Tibial nerve (tissue), 4 donors: ENCODE measurements at regions not wholly inside any gene's neighbourhood (a gene's known extent, or its start where the extent isn't known, plus 50 kb on each side); places are given as distances from the start of the nearest gene placed in this dataset.
A peak's percentile ranks its signal among the peaks of the same experiment; 100 is the strongest.

Experiments
- DNase-seq, 2 donors: peaks; one replicate each; pipeline ENCODE4 v3.0.0-alpha.2; 2019; ENCODE audit warnings: low spot score in 2 of 2
- H3K27ac ChIP-seq, 4 donors: fragments of 200-600 bp; sonication (generic) in 3 of 4; one replicate each; pipeline ENCODE4 v1.5.1; 2017 to 2019; ENCODE audit warnings: mild to moderate bottlenecking in 1 of 4
- H3K27me3 ChIP-seq, 2 donors: fragments of 200-600 bp; sonication (generic) in 1 of 2; one replicate each; pipeline versions ENCODE4 v1.5.1 to v1.6.0; 2017 to 2019
- H3K36me3 ChIP-seq, 3 donors: fragments of 200-600 bp; sonication (generic); one replicate each; pipeline ENCODE4 v1.5.1; 2018 to 2019
- H3K4me1 ChIP-seq, 4 donors: fragments of 200-600 bp; sonication (generic) in 3 of 4; one replicate each; pipeline ENCODE4 v1.5.1; 2017 to 2019
- H3K4me3 ChIP-seq, 4 donors: fragments of 200-600 bp; sonication (generic) in 3 of 4; one replicate each; pipeline ENCODE4 v1.5.1; 2017 to 2019; ENCODE audit warnings: mild to moderate bottlenecking in 1 of 4, moderate library complexity in 1 of 4
- H3K9me3 ChIP-seq, 4 donors: fragments of 200-600 bp; sonication (generic) in 3 of 4; one replicate each; pipeline ENCODE4 v1.5.1; 2017 to 2019
- EP300 ChIP-seq, 2 donors: sonication (generic); formaldehyde crosslinking; IDR thresholded peaks; one replicate each; pipeline ENCODE4 v1.6.1; 2017; ENCODE audit warnings: antibody characterized with exemption in 2 of 2, mild to moderate bottlenecking in 1 of 2
- POLR2A ChIP-seq, 2 donors: fragments of 450-650 bp; IDR thresholded peaks; one replicate each; pipeline ENCODE4 v1.6.1; 2017; ENCODE audit warnings: antibody characterized with exemption in 2 of 2, mild to moderate bottlenecking in 2 of 2, moderate library complexity in 2 of 2
- WGBS, 2 donors: methylation state at CpG; one replicate each; pipeline ENCODE4 v1.1.5; 2018; 5-methylcytosine and 5-hydroxymethylcytosine counted together
- TF ChIP-seq, protein P1 (sequence below), 5 experiments: fragments of 200-600 bp in 3 of 5; fragments of 450-650 bp in 2 of 5; sonication (generic) in 3 of 5; IDR thresholded peaks; one replicate each; pipeline ENCODE4 v1.5.1; 2016 to 2019; ENCODE audit warnings: antibody characterized with exemption in 5 of 5, mild to moderate bottlenecking in 3 of 5, moderate library complexity in 2 of 5

DNA sequence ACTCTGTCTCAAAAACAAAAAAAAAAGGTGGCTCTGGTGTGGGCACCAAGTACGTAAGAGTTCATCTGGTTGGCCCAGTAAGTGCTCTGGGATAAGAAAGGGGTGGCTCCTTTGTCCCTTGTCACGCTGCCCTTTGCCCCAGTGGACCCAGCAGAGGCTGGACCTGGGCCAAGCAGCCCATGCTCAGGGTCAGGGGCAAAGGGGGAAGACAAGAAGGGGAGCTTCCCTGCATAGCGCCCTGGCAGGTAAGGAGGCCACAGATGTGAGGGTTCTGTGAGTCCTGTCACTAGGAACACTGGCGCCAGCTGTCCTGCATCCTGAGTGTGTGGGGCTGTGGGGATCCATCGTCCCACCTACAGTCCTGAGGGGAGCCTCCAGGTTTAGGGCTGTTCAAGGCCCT, 65.3 kb downstream of the GADD45G start:
- WGBS, 2 donors: 89 to 96% methylated on average over 5 of the region's 5 CpGs
- TF ChIP-seq POLR2A (IDR thresholded peaks at IDR 0.05): no peak
- no peak for TF ChIP-seq EP300 (IDR thresholded peaks at IDR 0.05)
- TF ChIP-seq, protein P1, sequence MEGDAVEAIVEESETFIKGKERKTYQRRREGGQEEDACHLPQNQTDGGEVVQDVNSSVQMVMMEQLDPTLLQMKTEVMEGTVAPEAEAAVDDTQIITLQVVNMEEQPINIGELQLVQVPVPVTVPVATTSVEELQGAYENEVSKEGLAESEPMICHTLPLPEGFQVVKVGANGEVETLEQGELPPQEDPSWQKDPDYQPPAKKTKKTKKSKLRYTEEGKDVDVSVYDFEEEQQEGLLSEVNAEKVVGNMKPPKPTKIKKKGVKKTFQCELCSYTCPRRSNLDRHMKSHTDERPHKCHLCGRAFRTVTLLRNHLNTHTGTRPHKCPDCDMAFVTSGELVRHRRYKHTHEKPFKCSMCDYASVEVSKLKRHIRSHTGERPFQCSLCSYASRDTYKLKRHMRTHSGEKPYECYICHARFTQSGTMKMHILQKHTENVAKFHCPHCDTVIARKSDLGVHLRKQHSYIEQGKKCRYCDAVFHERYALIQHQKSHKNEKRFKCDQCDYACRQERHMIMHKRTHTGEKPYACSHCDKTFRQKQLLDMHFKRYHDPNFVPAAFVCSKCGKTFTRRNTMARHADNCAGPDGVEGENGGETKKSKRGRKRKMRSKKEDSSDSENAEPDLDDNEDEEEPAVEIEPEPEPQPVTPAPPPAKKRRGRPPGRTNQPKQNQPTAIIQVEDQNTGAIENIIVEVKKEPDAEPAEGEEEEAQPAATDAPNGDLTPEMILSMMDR (IDR thresholded peaks at IDR 0.05): no peak

DNA sequence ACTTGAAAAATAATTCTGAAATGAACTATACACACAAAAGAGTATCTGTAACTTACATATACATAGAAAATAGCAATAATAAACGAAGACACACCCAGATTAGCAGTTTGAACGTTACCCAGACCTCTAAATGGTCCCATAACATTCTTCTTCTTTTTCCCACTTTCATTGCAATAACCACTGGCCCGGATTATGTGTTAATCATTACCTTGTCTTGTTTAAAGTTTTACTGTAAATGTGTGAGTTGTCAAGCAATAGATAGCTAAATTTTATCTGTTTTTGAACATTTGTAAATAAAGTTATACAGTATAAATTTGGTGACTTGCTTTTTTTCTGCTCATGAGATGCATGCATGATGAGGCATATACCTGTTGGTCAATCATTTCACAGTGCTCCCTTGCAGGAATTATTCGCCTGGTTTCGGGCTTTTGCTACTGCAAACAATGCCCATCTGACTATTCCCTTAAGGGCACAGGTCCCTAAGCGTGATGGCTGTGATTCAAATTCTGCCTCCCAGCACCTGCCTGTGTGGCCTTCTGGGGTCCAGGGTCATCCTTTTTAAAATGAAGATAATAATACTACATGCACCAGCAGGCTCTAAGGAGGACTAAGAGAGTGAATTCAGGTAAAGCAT, 66.1 kb downstream of the GADD45G start:
- Histone ChIP-seq H3K4me3 (no peak overlapping the region), H3K27ac (no peak overlapping the region), H3K27me3 (no peaks in the 10 kb centered on the region), H3K4me1 (peaks cover 0 to 5% (median 0%) of the 10 kb centered on the region in 4 donors), H3K9me3 (no peaks in the 10 kb centered on the region), H3K36me3 (no peaks in the 10 kb centered on the region)
- DNase-seq: no peak
- TF ChIP-seq EP300 (IDR thresholded peaks at IDR 0.05) (no peak), POLR2A (IDR thresholded peaks at IDR 0.05) (no peak)
- TF ChIP-seq, protein P1 (IDR thresholded peaks at IDR 0.05): no peak
- WGBS, 2 donors: 79 to 82% methylated on average over 6 of the region's 6 CpGs

More for the DNA sequence above, 65.3 kb downstream of the GADD45G start:
- no peaks in the 10 kb centered on the region for H3K9me3 ChIP-seq
- no peak overlapping the region for H3K27ac ChIP-seq
- H3K27me3 ChIP-seq: no peaks in the 10 kb centered on the region
- H3K4me3 ChIP-seq: no peak overlapping the region
- H3K4me1 ChIP-seq: peaks cover 0 to 3% (median 0%) of the 10 kb centered on the region in 4 donors
- DNase-seq: no peak
- no peaks in the 10 kb centered on the region for H3K36me3 ChIP-seq

DNA sequence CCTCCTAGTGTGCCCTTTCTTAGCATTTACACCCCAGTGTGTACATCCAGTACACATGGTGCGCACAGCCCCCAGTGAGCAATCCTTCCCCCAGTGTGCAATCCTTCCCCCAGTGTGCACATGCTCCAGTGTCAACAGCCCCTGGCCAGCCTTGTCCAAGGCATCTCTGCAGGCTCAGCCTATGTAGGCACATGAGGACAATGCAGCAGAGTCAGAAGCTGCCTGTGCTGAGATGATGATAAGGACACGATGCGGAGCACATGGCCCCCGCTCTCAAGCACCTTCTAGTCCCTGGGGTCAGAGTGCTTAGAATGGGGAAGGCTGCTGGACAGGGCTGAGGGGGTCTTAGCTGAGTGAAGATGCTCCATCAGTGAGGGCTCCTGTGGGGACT, 69.8 kb downstream of the GADD45G start:
- TF ChIP-seq EP300 (IDR thresholded peaks at IDR 0.05) (no peak), POLR2A (IDR thresholded peaks at IDR 0.05) (no peak)
- TF ChIP-seq, protein P1 (IDR thresholded peaks at IDR 0.05): no peak
- 59 to 69% methylated on average over 4 of the region's 4 CpGs for WGBS, 2 donors
- H3K4me3 ChIP-seq: no peak overlapping the region
- no peak for DNase-seq
- H3K27ac ChIP-seq: no peak overlapping the region
- H3K36me3 ChIP-seq: no peaks in the 10 kb centered on the region
- no peaks in the 10 kb centered on the region for H3K27me3 ChIP-seq
- H3K9me3 ChIP-seq: no peaks in the 10 kb centered on the region
- peaks cover 0 to 11% (median 0%) of the 10 kb centered on the region in 4 donors for H3K4me1 ChIP-seq

DNA sequence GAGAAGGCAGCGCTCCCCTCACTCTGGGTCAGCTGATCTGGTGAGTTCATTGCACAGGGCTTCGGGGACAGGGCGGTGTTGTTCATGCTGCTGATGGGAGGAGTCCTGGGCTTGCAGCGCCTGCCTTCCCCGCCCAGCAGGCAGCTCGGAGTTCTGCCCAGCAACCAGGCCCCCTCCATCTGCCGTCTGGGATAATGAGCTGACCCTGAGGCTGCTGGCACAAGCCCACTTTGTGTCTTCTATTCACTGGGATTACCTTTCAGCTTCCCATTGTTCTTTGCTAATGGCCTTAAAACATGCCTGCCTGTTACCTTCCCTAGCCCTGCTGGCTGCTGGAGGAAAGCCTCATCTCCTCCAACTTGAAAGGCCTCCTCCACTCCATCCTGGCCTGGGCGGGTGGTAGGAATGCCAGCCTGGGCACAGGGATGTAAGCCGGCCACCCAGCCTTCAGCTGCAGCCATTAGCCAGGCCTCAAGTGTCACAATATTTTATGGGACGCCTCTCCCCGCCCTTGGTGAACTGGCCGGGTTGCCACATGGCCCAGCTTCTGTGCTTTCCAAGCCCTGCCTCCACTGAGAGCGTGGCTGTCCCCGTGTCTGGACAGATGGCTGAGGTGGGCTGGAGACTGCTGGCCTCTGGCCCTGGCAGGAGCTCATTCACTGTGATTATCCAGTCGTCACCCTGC, 70.4 kb downstream of the GADD45G start:
- DNase-seq: peak in 1 of 2 donors; percentile 36
- Histone ChIP-seq H3K36me3 (no peaks in the 10 kb centered on the region), H3K4me1 (peaks cover 0 to 11% (median 0%) of the 10 kb centered on the region in 4 donors), H3K27me3 (no peaks in the 10 kb centered on the region), H3K27ac (no peak overlapping the region), H3K9me3 (no peaks in the 10 kb centered on the region), H3K4me3 (no peak overlapping the region)
- no peak for TF ChIP-seq EP300 (IDR thresholded peaks at IDR 0.05)
- TF ChIP-seq, protein P1 (IDR thresholded peaks at IDR 0.05): no peak
- no peak for TF ChIP-seq POLR2A (IDR thresholded peaks at IDR 0.05)
- WGBS, 2 donors: 49 to 66% methylated on average over 11 to 15 of the region's 15 CpGs

DNA sequence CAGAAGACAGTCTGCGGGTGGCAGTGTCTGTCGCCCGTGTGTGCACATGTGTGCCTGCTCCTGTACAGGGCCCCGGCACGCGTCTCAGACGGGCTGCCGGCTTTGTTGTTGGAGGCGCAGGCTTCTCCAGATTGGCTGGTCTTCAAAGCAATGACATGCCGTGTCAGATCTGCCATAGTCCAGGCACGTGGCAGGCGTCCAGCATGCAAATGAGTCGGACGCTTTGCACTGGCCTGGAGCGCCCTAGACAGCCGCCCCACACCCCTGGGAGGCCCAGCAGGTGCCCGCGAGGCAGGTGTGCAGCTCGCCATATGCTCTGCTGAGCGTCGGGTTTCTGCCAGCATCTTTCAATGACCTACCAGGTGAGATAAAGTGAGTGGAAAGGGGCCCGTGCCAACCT, 71.5 kb downstream of the GADD45G start:
- no peaks in the 10 kb centered on the region for H3K27me3 ChIP-seq
- no peaks in the 10 kb centered on the region for H3K36me3 ChIP-seq
- peaks cover 0 to 11% (median 0%) of the 10 kb centered on the region in 4 donors for H3K4me1 ChIP-seq
- no peak overlapping the region for H3K27ac ChIP-seq
- TF ChIP-seq POLR2A (IDR thresholded peaks at IDR 0.05): no peak
- TF ChIP-seq, protein P1 (IDR thresholded peaks at IDR 0.05): no peak
- no peak for TF ChIP-seq EP300 (IDR thresholded peaks at IDR 0.05)
- no peak overlapping the region for H3K4me3 ChIP-seq
- WGBS, 2 donors: 85 to 89% methylated on average over 18 to 22 of the region's 22 CpGs
- DNase-seq: no peak
- H3K9me3 ChIP-seq: no peaks in the 10 kb centered on the region
